Body of pancreas (tissue), 4 donors: ENCODE measurements at regions not wholly inside any gene's neighbourhood (a gene's known extent, or its start where the extent isn't known, plus 50 kb on each side); places are given as distances from the start of the nearest gene placed in this dataset.

ENCODE experiments used
- ATAC-seq: fragments of 150-250 bp; one replicate; pipeline ENCODE4 v1.9.1; 2016
- DNase-seq, 4 donors: peaks; one replicate each; pipeline ENCODE4 v3.0.0-alpha.2; 2019
- H3K27ac ChIP-seq, 4 donors: fragments of 200-600 bp; sonication (generic); 1 replicate in 3 of 4; 2 replicates in 1 of 4; pipeline versions ENCODE4 v1.5.1 to v1.6.1; 2016 to 2019; ENCODE audit warnings: mild to moderate bottlenecking in 1 of 4, mixed read lengths in 1 of 4, moderate library complexity in 1 of 4
- H3K27me3 ChIP-seq, 2 donors: fragments of 200-600 bp; sonication (generic); one replicate each; pipeline ENCODE4 v1.6.0; 2016; ENCODE audit warnings: mild to moderate bottlenecking in 1 of 2
- H3K36me3 ChIP-seq, 2 donors: fragments of 200-600 bp; sonication (generic); replicated peaks in 1 of 2; 2 replicates each; pipeline ENCODE4 v1.5.1; 2016; ENCODE audit warnings: low read depth in 2 of 2; ENCODE audit not compliant: insufficient read depth in 1 of 2
- H3K4me1 ChIP-seq: fragments of 200-600 bp; sonication (generic); one replicate; pipeline ENCODE4 v1.6.0; 2016
- H3K4me3 ChIP-seq, 2 donors: fragments of 200-600 bp; sonication (generic); 1 replicate in 1 of 2; 2 replicates in 1 of 2; pipeline ENCODE4 v1.5.1; 2016 to 2019
- H3K9me3 ChIP-seq, 3 donors: fragments of 200-600 bp; sonication (generic); 1 replicate in 2 of 3; 2 replicates in 1 of 3; pipeline ENCODE4 v1.5.1; 2016
- CTCF ChIP-seq, 7 experiments: fragments of 450-650 bp in 4 of 7; fragments of 200-600 bp in 3 of 7; sonication (generic) in 3 of 7; IDR thresholded peaks; one replicate each; pipeline ENCODE4 v1.5.1; 2016 to 2019; ENCODE audit warnings: antibody characterized with exemption in 7 of 7
- POLR2A ChIP-seq, 3 donors: fragments of 450-650 bp; IDR thresholded peaks; one replicate each; pipeline ENCODE4 v1.6.1; 2016; ENCODE audit warnings: antibody characterized with exemption in 3 of 3, mild to moderate bottlenecking in 2 of 3
- WGBS, 2 donors: methylation state at CpG; one replicate each; pipeline ENCODE4 v1.1.5; 2017; 5-methylcytosine and 5-hydroxymethylcytosine counted together
- intact Hi-C: fragments of 100-400 bp; cut with DNase I; formaldehyde crosslinking; loops from one replicate; pipeline ENCODE4 v1.15.1; 2023

GRCh38 chr20:63102721-63103375 lies 96.1 kb upstream of the BHLHE23 start:
- Histone ChIP-seq H3K36me3 (no peaks in the 10 kb centered on the region), H3K4me3 (no peak overlapping the region), H3K27me3 (peaks cover 0 to 5% of the 10 kb centered on the region in 2 donors), H3K9me3 (no peaks in the 10 kb centered on the region), H3K4me1 (peaks cover 22% of the 10 kb centered on the region), H3K27ac (no peak overlapping the region)
- WGBS, 2 donors, result 5 to 38% methylated on average over 10 to 32 of the region's 55 CpGs
- ATAC-seq (no peak), DNase-seq (peak in 1 of 4 donors; percentile 12)
- TF ChIP-seq CTCF (IDR thresholded peaks at IDR 0.05) (no peak), POLR2A (IDR thresholded peaks at IDR 0.05) (no peak)
- intact Hi-C loops, result no loop called here

GRCh38 chr20:63101781-63102720 lies 95.3 kb upstream of the BHLHE23 start:
- Histone ChIP-seq H3K27ac (no peak overlapping the region), H3K36me3 (no peaks in the 10 kb centered on the region), H3K4me3 (peak overlapping the region in 1 of 2 donors; percentile 57), H3K9me3 (no peaks in the 10 kb centered on the region), H3K4me1 (peaks cover 22% of the 10 kb centered on the region), H3K27me3 (peaks cover 0 to 5% of the 10 kb centered on the region in 2 donors)
- WGBS, 2 donors, result 0% methylated on average over 4 to 98 of the region's 100 CpGs
- TF ChIP-seq CTCF (IDR thresholded peaks at IDR 0.05) (no peak), POLR2A (IDR thresholded peaks at IDR 0.05) (no peak)
- intact Hi-C loops, result no loop called here
- DNase-seq (peak; percentile 14 to 25 (median 20)), ATAC-seq (peak; percentile 47)

GRCh38 chr20:63100926-63101699 lies 94.3 kb upstream of the BHLHE23 start:
- no peak for DNase-seq
- H3K4me3 ChIP-seq, result no peak overlapping the region
- H3K9me3 ChIP-seq, result no peaks in the 10 kb centered on the region
- TF ChIP-seq POLR2A (IDR thresholded peaks at IDR 0.05), result no peak
- no peak for TF ChIP-seq CTCF (IDR thresholded peaks at IDR 0.05)
- ATAC-seq, result no peak
- H3K27me3 ChIP-seq, result peaks cover 0 to 5% of the 10 kb centered on the region in 2 donors
- H3K36me3 ChIP-seq, result no peaks in the 10 kb centered on the region
- 47 to 65% methylated on average over 6 to 15 of the region's 15 CpGs for WGBS, 2 donors
- peaks cover 20% of the 10 kb centered on the region for H3K4me1 ChIP-seq
- intact Hi-C loops, result no loop called here
- no peak overlapping the region for H3K27ac ChIP-seq

- DNase-seq, result peak in 1 of 4 donors; percentile 2
- H3K27me3 ChIP-seq, result peaks cover 0 to 5% of the 10 kb centered on the region in 2 donors
- intact Hi-C loops, result no loop called here
Observed at GRCh38 chr20:63100174-63100925, 93.6 kb upstream of the BHLHE23 start.

More at GRCh38 chr20:63100174-63100925, 93.6 kb upstream of the BHLHE23 start:
- Histone ChIP-seq H3K4me3 (no peak overlapping the region), H3K9me3 (no peaks in the 10 kb centered on the region), H3K36me3 (no peaks in the 10 kb centered on the region), H3K27ac (no peak overlapping the region), H3K4me1 (peaks cover 15% of the 10 kb centered on the region)
- no peak for ATAC-seq
- 34 to 37% methylated on average over 11 to 14 of the region's 14 CpGs for WGBS, 2 donors
- no peak for TF ChIP-seq POLR2A (IDR thresholded peaks at IDR 0.05)
- no peak for TF ChIP-seq CTCF (IDR thresholded peaks at IDR 0.05)
